Kidney (tissue), 13 donors: ENCODE measurements at regions not wholly inside any gene's neighbourhood (a gene's known extent, or its start where the extent isn't known, plus 50 kb on each side); places are given as distances from the start of the nearest gene placed in this dataset.

Experiments
- DNase-seq, 5 donors: peaks; one replicate each; pipeline ENCODE4 v3.0.0-alpha.2; 2013 to 2020
- FAIRE-seq: peaks from 2 replicates; lab custom pipeline; 2012; peaks lifted over from hg19 to GRCh38; lab: Jason Lieb, UNC
- H3K27ac ChIP-seq, 2 donors: one replicate each; pipeline ENCODE4 v1.7.0; 2013; ENCODE audit warnings: low read depth in 2 of 2, low read length in 2 of 2, inconsistent platforms in 1 of 2
- H3K27me3 ChIP-seq: one replicate; pipeline ENCODE4 v1.7.1; 2013; ENCODE audit warnings: low read length, inconsistent platforms; ENCODE audit not compliant: control insufficient read depth, insufficient read depth
- H3K36me3 ChIP-seq, 3 donors: one replicate each; pipeline versions ENCODE4 v1.7.0 to v1.7.1; 2013; ENCODE audit warnings: low read length in 3 of 3, control low read depth in 1 of 3, inconsistent platforms in 1 of 3; ENCODE audit not compliant: insufficient read depth in 3 of 3, control insufficient read depth in 2 of 3
- H3K4me1 ChIP-seq, 3 donors: one replicate each; pipeline versions ENCODE4 v1.7.0 to v1.7.1; 2013; ENCODE audit warnings: low read length in 3 of 3, inconsistent platforms in 1 of 3, low read depth in 1 of 3; ENCODE audit not compliant: control insufficient read depth in 2 of 3, insufficient read depth in 2 of 3
- H3K4me3 ChIP-seq, 3 donors: one replicate each; pipeline versions ENCODE4 v1.7.0 to v1.8.1; 2013; ENCODE audit warnings: low read length in 3 of 3, control low read depth in 1 of 3, inconsistent platforms in 1 of 3
- H3K9ac ChIP-seq, 3 donors: one replicate each; pipeline versions ENCODE4 v1.7.0 to v1.7.1; 2013; ENCODE audit warnings: low read length in 3 of 3, control low read depth in 1 of 3, inconsistent platforms in 1 of 3
- H3K9me3 ChIP-seq, 3 donors: one replicate each; pipeline versions ENCODE4 v1.7.0 to v1.7.1; 2013; ENCODE audit warnings: low read length in 3 of 3, control low read depth in 1 of 3, inconsistent platforms in 1 of 3; ENCODE audit not compliant: control insufficient read depth in 2 of 3, insufficient read depth in 1 of 3
- intact Hi-C: fragments of 100-400 bp; cut with DNase I; formaldehyde crosslinking; loops from one replicate; pipeline ENCODE4 v1.11.1; 2022
- TF ChIP-seq, protein P1 (sequence below): IDR thresholded peaks from 3 replicates; pipeline ENCODE4 v1.5.1; 2012; ENCODE audit warnings: mild to moderate bottlenecking, moderate library complexity, borderline replicate concordance; ENCODE audit not compliant: insufficient read depth; ENCODE audit errors: extremely low read depth
- donor health status: control.
- donor health status: control.
- donor health status: control.
- donor health status: control.
- donor health status: control.
- donor health status: DM: yes; HTN: yes; CAD: no.
- donor health status: Normal renal cell carcinoma (clear cell type).

GRCh38 chr12:131555197-131555846 lies 155.6 kb upstream of the SFSWAP start:
- intact Hi-C loops, result no loop called here
- Histone ChIP-seq H3K4me1 (no peaks in the 10 kb centered on the region), H3K4me3 (no peak overlapping the region), H3K9me3 (no peaks in the 10 kb centered on the region), H3K27ac (no peak overlapping the region), H3K27me3 (no peaks in the 10 kb centered on the region), H3K9ac (no peak overlapping the region), H3K36me3 (no peaks in the 10 kb centered on the region)
- DNase-seq, result no peak
- no peak for FAIRE-seq
- TF ChIP-seq, protein P1, sequence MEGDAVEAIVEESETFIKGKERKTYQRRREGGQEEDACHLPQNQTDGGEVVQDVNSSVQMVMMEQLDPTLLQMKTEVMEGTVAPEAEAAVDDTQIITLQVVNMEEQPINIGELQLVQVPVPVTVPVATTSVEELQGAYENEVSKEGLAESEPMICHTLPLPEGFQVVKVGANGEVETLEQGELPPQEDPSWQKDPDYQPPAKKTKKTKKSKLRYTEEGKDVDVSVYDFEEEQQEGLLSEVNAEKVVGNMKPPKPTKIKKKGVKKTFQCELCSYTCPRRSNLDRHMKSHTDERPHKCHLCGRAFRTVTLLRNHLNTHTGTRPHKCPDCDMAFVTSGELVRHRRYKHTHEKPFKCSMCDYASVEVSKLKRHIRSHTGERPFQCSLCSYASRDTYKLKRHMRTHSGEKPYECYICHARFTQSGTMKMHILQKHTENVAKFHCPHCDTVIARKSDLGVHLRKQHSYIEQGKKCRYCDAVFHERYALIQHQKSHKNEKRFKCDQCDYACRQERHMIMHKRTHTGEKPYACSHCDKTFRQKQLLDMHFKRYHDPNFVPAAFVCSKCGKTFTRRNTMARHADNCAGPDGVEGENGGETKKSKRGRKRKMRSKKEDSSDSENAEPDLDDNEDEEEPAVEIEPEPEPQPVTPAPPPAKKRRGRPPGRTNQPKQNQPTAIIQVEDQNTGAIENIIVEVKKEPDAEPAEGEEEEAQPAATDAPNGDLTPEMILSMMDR, result no peak

GRCh38 chr12:131555866-131556265 lies 155.0 kb upstream of the SFSWAP start:
- DNase-seq (no peak), FAIRE-seq (no peak)
- H3K27ac ChIP-seq, result no peak overlapping the region
- no peaks in the 10 kb centered on the region for H3K27me3 ChIP-seq
- H3K9ac ChIP-seq, result no peak overlapping the region
- TF ChIP-seq, protein P1, result no peak
- H3K36me3 ChIP-seq, result no peaks in the 10 kb centered on the region
- H3K4me1 ChIP-seq, result no peaks in the 10 kb centered on the region
- no peaks in the 10 kb centered on the region for H3K9me3 ChIP-seq
- no peak overlapping the region for H3K4me3 ChIP-seq
- intact Hi-C loops, result no loop called here

- Histone ChIP-seq H3K36me3 (no peaks in the 10 kb centered on the region), H3K4me1 (no peaks in the 10 kb centered on the region), H3K4me3 (no peak overlapping the region), H3K27ac (no peak overlapping the region), H3K9ac (no peak overlapping the region), H3K27me3 (no peaks in the 10 kb centered on the region), H3K9me3 (no peaks in the 10 kb centered on the region)
- TF ChIP-seq, protein P1, result no peak
- no peak for FAIRE-seq
- no peak for DNase-seq
- intact Hi-C loops, result no loop called here
Measured at GRCh38 chr12:131557078-131557709, 153.7 kb upstream of the SFSWAP start.
